ENCODE measurements at regions not wholly inside any gene's neighbourhood (a gene's known extent, or its start where the extent isn't known, plus 50 kb on each side); places are given as distances from the start of the nearest gene placed in this dataset.

DNA sequence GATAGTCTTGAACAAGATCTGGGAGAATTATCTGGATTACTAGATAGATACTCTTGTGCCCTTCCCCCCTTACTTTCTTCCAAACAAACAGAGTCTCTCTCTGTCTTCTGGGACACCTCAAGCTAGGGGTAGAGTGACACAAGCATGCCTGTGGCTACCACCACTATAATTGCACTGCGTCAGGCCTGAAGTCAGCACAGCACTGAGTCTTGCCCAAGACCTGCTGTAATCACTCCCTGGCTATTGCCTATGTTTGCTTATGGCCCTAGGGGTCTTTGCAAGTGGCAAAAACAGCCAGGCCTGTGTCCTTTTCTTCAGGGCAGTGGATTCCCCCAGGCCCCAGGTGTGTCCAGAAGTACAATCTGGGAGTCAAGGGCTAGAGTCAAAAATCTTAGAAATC, 106.6 kb downstream of the SLC5A7 start:
- H3K4me3 ChIP-seq = no peak overlapping the region
- 100% methylated on average over 1 of the region's 1 CpG for WGBS

GRCh38 chr2:108101481-108101880, 115.2 kb downstream of the SLC5A7 start:
- Histone ChIP-seq H3K9me3 (peaks cover 7% of the 10 kb centered on the region), H3K4me3 (no peak overlapping the region), H3K27me3 (no peaks in the 10 kb centered on the region), H3K4me1 (no peaks in the 10 kb centered on the region), H3K27ac (no peak overlapping the region), H3K36me3 (no peaks in the 10 kb centered on the region)
- WGBS = 26% methylated on average over 4 of the region's 4 CpGs
- DNase-seq (ENCODE audit: low spot score in 2 of 2) = no peak
- TF ChIP-seq POLR2A (IDR thresholded peaks at IDR 0.05) (no peak), POLR2AphosphoS5 (IDR thresholded peaks at IDR 0.05) (no peak), EP300 (IDR thresholded peaks at IDR 0.05) (no peak)
- TF ChIP-seq, protein P1, sequence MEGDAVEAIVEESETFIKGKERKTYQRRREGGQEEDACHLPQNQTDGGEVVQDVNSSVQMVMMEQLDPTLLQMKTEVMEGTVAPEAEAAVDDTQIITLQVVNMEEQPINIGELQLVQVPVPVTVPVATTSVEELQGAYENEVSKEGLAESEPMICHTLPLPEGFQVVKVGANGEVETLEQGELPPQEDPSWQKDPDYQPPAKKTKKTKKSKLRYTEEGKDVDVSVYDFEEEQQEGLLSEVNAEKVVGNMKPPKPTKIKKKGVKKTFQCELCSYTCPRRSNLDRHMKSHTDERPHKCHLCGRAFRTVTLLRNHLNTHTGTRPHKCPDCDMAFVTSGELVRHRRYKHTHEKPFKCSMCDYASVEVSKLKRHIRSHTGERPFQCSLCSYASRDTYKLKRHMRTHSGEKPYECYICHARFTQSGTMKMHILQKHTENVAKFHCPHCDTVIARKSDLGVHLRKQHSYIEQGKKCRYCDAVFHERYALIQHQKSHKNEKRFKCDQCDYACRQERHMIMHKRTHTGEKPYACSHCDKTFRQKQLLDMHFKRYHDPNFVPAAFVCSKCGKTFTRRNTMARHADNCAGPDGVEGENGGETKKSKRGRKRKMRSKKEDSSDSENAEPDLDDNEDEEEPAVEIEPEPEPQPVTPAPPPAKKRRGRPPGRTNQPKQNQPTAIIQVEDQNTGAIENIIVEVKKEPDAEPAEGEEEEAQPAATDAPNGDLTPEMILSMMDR (IDR thresholded peaks at IDR 0.05) = no peak

More for the DNA sequence above, 106.6 kb downstream of the SLC5A7 start:
- TF ChIP-seq POLR2AphosphoS5 (IDR thresholded peaks at IDR 0.05) (no peak), EP300 (IDR thresholded peaks at IDR 0.05) (no peak), POLR2A (IDR thresholded peaks at IDR 0.05) (no peak)
- TF ChIP-seq, protein P1 (IDR thresholded peaks at IDR 0.05) = no peak
- Histone ChIP-seq H3K27ac (no peak overlapping the region), H3K27me3 (no peaks in the 10 kb centered on the region), H3K36me3 (no peaks in the 10 kb centered on the region), H3K4me1 (no peaks in the 10 kb centered on the region), H3K9me3 (no peaks in the 10 kb centered on the region)
- no peak for DNase-seq (ENCODE audit: low spot score in 2 of 2)

DNA sequence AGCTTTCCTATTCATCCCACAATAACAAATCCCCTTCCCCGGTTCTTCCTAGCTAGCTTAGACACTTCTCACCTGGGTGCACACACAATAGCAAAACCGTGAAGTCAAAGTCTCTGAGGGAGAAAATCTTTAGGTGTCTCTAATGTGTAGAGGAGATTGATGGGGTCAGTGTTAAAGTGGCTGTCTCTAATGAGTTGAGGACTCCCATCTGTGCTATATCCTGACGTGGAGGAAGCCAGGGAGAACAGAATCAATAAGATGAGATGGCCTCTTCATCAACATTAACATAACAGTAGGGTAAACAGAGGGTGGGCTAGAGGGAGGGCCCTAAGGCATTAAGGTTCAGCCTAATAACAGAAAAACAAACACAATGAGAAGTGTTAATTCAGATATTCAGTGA, 120.4 kb downstream of the SLC5A7 start:
- WGBS = 18% methylated on average over 3 of the region's 3 CpGs
- no peak for TF ChIP-seq POLR2AphosphoS5 (IDR thresholded peaks at IDR 0.05)
- no peak for TF ChIP-seq EP300 (IDR thresholded peaks at IDR 0.05)
- TF ChIP-seq, protein P1 (IDR thresholded peaks at IDR 0.05) = no peak
- TF ChIP-seq POLR2A (IDR thresholded peaks at IDR 0.05) = no peak

GRCh38 chr2:108111936-108112335, 125.6 kb downstream of the SLC5A7 start:
- H3K27ac ChIP-seq = no peak overlapping the region
- 89% methylated on average over 2 of the region's 2 CpGs for WGBS
- no peaks in the 10 kb centered on the region for H3K36me3 ChIP-seq
- no peaks in the 10 kb centered on the region for H3K27me3 ChIP-seq
- H3K4me1 ChIP-seq = no peaks in the 10 kb centered on the region
- TF ChIP-seq, protein P1 (IDR thresholded peaks at IDR 0.05) = no peak
- TF ChIP-seq EP300 (IDR thresholded peaks at IDR 0.05) (no peak), POLR2A (IDR thresholded peaks at IDR 0.05) (no peak), POLR2AphosphoS5 (IDR thresholded peaks at IDR 0.05) (no peak)
- DNase-seq (ENCODE audit: low spot score in 2 of 2) = no peak
- no peak overlapping the region for H3K4me3 ChIP-seq
- peaks cover 5% of the 10 kb centered on the region for H3K9me3 ChIP-seq

More for the DNA sequence above, 120.4 kb downstream of the SLC5A7 start:
- Histone ChIP-seq H3K4me3 (no peak overlapping the region), H3K9me3 (no peaks in the 10 kb centered on the region), H3K27me3 (no peaks in the 10 kb centered on the region), H3K4me1 (no peaks in the 10 kb centered on the region), H3K36me3 (no peaks in the 10 kb centered on the region), H3K27ac (no peak overlapping the region)
- DNase-seq (ENCODE audit: low spot score in 2 of 2) = no peak

- 92% methylated on average over 3 of the region's 3 CpGs for WGBS
- TF ChIP-seq POLR2AphosphoS5 (IDR thresholded peaks at IDR 0.05) = no peak
- TF ChIP-seq POLR2A (IDR thresholded peaks at IDR 0.05) = no peak
- no peak for TF ChIP-seq EP300 (IDR thresholded peaks at IDR 0.05)
- TF ChIP-seq, protein P1 (IDR thresholded peaks at IDR 0.05) = no peak
These were observed 123.9 kb upstream of the SULT1C3 start for GRCh38 chr2:108115868-108116267.

More at GRCh38 chr2:108115868-108116267, 123.9 kb upstream of the SULT1C3 start:
- H3K27me3 ChIP-seq = no peaks in the 10 kb centered on the region
- no peak for DNase-seq (ENCODE audit: low spot score in 2 of 2)
- no peaks in the 10 kb centered on the region for H3K4me1 ChIP-seq
- no peak overlapping the region for H3K27ac ChIP-seq
- H3K9me3 ChIP-seq = peaks cover 5% of the 10 kb centered on the region
- no peak overlapping the region for H3K4me3 ChIP-seq
- H3K36me3 ChIP-seq = no peaks in the 10 kb centered on the region
